GM12875 (cell line): ENCODE measurements at regions not wholly inside any gene's neighbourhood (a gene's known extent, or its start where the extent isn't known, plus 50 kb on each side); places are given as distances from the start of the nearest gene placed in this dataset.
"Not testable (repeated sequence)": the region's sequence is repeated elsewhere in the genome, so short reads cannot be mapped to it uniquely, and the experiment has no call there.

Experiments
- H3K4me3 ChIP-seq: one replicate; pipeline ENCODE4 v1.5.1; 2011; ENCODE audit warnings: low read depth, low read length, control low read depth
- TF ChIP-seq, protein P1 (sequence below): IDR thresholded peaks from 2 replicates; pipeline ENCODE4 v1.5.1; 2011; ENCODE audit warnings: low read depth, mild to moderate bottlenecking, control low read depth, inconsistent platforms, low read length, moderate library complexity, borderline replicate concordance; ENCODE audit not compliant: insufficient read depth

- TF ChIP-seq, protein P1, sequence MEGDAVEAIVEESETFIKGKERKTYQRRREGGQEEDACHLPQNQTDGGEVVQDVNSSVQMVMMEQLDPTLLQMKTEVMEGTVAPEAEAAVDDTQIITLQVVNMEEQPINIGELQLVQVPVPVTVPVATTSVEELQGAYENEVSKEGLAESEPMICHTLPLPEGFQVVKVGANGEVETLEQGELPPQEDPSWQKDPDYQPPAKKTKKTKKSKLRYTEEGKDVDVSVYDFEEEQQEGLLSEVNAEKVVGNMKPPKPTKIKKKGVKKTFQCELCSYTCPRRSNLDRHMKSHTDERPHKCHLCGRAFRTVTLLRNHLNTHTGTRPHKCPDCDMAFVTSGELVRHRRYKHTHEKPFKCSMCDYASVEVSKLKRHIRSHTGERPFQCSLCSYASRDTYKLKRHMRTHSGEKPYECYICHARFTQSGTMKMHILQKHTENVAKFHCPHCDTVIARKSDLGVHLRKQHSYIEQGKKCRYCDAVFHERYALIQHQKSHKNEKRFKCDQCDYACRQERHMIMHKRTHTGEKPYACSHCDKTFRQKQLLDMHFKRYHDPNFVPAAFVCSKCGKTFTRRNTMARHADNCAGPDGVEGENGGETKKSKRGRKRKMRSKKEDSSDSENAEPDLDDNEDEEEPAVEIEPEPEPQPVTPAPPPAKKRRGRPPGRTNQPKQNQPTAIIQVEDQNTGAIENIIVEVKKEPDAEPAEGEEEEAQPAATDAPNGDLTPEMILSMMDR: no peak
Measured at GRCh38 chr1:65640046-65640445, 152.6 kb upstream of the PDE4B start.

DNA sequence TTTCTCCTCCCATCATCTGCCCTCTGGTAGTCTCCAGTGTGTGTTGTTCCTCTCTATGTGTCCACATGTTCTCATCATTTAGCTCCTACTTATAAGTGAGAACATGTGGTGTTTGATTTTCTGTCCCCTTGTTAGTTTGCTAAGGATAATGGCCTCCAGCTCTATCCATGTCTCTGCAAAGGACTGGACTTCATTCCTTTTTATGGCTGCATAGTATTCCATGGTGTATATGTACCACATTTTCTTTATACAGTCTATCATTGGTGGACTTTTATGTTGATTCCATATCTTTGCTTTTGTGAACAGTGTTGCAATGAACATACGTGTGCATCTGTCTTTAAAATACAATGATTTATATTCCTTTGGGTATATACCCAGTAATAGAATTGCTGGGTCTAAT lies 143.5 kb upstream of the PDE4B start:
- not testable (repeated sequence) for H3K4me3 ChIP-seq

More at GRCh38 chr1:65640046-65640445, 152.6 kb upstream of the PDE4B start:
- no peak overlapping the region for H3K4me3 ChIP-seq

GRCh38 chr1:65650682-65651081 lies 142.0 kb upstream of the PDE4B start:
- TF ChIP-seq, protein P1: no peak

DNA sequence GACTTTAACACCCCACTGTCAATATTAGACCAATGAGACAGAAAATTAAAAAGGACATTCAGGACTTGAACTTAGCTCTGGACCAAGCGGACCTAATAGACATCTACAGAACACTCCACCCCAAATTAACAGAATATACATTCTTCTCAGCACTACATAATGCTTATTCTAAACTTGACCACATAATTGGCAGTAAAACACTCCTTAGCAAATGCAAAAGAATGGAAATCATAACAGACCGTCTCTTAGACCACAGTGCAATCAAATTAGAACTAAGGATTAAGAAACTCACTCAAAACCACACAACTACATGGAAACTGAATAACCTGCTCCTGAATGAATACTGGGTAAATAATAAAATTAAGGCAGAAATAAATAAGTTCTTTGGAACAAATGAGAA lies 138.2 kb upstream of the PDE4B start:
- not testable (repeated sequence) for H3K4me3 ChIP-seq

More at GRCh38 chr1:65650682-65651081, 142.0 kb upstream of the PDE4B start:
- H3K4me3 ChIP-seq: no peak overlapping the region

- not testable (repeated sequence) for H3K4me3 ChIP-seq
Measured at GRCh38 chr1:65657609-65658008, 135.1 kb upstream of the PDE4B start.

DNA sequence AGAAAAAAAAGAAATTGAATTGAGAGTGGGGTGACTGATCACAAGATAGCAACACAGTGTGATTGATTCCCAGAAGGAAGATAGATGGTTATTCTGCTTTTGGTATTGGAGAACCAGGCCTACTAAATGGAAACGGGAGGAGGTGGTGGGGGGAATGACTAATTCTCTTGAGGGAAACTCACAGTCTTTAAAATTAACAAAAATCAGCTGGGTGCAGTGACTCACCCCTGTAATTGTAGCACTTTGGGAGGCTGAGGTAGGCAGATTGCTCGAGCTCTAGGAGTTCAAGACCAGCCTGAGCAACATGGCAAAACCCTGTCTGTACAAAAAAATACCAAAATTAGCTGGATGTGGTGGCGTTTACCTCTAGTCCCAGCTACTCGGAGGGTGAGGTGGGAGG lies 134.6 kb upstream of the PDE4B start:
- H3K4me3 ChIP-seq: no peak overlapping the region
- TF ChIP-seq, protein P1: no peak

- TF ChIP-seq, protein P1: no peak
- H3K4me3 ChIP-seq: no peak overlapping the region
Measured at GRCh38 chr1:65668368-65668767, 124.3 kb upstream of the PDE4B start.

DNA sequence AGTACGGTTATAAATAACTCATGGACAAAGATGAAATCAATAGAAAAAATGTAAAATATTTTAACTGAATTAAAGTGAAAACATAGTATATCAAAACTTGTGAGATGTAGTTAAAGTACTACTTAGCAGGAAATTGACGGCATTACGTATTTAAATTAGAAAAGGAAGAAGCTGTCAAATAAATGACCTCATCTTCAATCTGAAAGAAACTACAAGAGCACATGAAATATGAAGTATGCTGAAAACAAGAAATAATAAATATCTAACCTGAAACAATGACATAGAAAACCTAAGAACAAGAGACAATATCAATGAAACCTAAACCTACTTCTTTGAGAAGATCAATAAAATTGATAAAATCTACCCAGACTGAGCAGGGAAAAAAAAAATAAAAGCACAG lies 122.2 kb upstream of the PDE4B start:
- TF ChIP-seq, protein P1: no peak
- H3K4me3 ChIP-seq: no peak overlapping the region

GRCh38 chr1:65674522-65674921 lies 118.2 kb upstream of the PDE4B start:
- H3K4me3 ChIP-seq: no peak overlapping the region
- TF ChIP-seq, protein P1: no peak
